GM18867 (cell line): ENCODE measurements at regions not wholly inside any gene's neighbourhood (a gene's known extent, or its start where the extent isn't known, plus 50 kb on each side); places are given as distances from the start of the nearest gene placed in this dataset.

Source experiments
- ATAC-seq: cut with Tn5 transposase; IDR thresholded peaks from one replicate; pipeline ENCODE4 v1.9.1; 2021; ENCODE audit warnings: mild to moderate bottlenecking, moderate library complexity; ENCODE audit not compliant: unreplicated experiment

- no peak for ATAC-seq
Measured at GRCh38 chr22:47238690-47239473, 476.4 kb downstream of the TBC1D22A start.

GRCh38 chr22:47237890-47238480, 475.5 kb downstream of the TBC1D22A start:
- ATAC-seq: no peak

- no peak for ATAC-seq
Measured at GRCh38 chr22:47236718-47237117, 474.3 kb downstream of the TBC1D22A start.

GRCh38 chr22:47236161-47236560, 473.7 kb downstream of the TBC1D22A start:
- ATAC-seq: no peak

GRCh38 chr22:47233316-47234243, 471.1 kb downstream of the TBC1D22A start:
- no peak for ATAC-seq

GRCh38 chr22:47232753-47233152, 470.3 kb downstream of the TBC1D22A start:
- ATAC-seq: no peak

- no peak for ATAC-seq
Measured at GRCh38 chr22:47232197-47232596, 469.7 kb downstream of the TBC1D22A start.

GRCh38 chr22:47231759-47232158, 469.3 kb downstream of the TBC1D22A start:
- no peak for ATAC-seq

GRCh38 chr22:47230741-47231140, 468.3 kb downstream of the TBC1D22A start:
- ATAC-seq: no peak

- ATAC-seq: no peak
Measured at GRCh38 chr22:47230251-47230650, 467.8 kb downstream of the TBC1D22A start.

- ATAC-seq: no peak
Measured at GRCh38 chr22:47228767-47229166, 466.3 kb downstream of the TBC1D22A start.

- ATAC-seq: no peak
Measured at GRCh38 chr22:47225931-47226633, 463.6 kb downstream of the TBC1D22A start.

- no peak for ATAC-seq
Measured at GRCh38 chr22:47225080-47225930, 462.9 kb downstream of the TBC1D22A start.
